AG04450 (cell line): ENCODE measurements at regions not wholly inside any gene's neighbourhood (a gene's known extent, or its start where the extent isn't known, plus 50 kb on each side); places are given as distances from the start of the nearest gene placed in this dataset.
A peak's percentile ranks its signal among the peaks of the same experiment; 100 is the strongest.

Source experiments
- CTCF ChIA-PET: fragments of 300-600, 350-600 bp; formaldehyde crosslinking; extraction: SDS; loops from one replicate; lab custom pipeline; 2022; ENCODE audit warnings: antibody characterized with exemption, inconsistent platforms; lab: Charles Lee
- POLR2A ChIA-PET: fragments of 350-600 bp; formaldehyde crosslinking; extraction: SDS; loops from one replicate; lab custom pipeline; 2021; ENCODE audit warnings: antibody characterized with exemption, inconsistent platforms; lab: Yijun Ruan, JAX
- DNase-seq: peaks from one replicate; pipeline ENCODE4 v3.0.0-alpha.2; 2011; ENCODE audit warnings: low read depth, low spot score
- H3K27ac ChIP-seq: one replicate; pipeline ENCODE4 v1.5.1; 2012; ENCODE audit warnings: low read depth, low read length, control low read depth
- H3K27me3 ChIP-seq: one replicate; pipeline ENCODE4 v1.6.0; 2012; ENCODE audit warnings: low read length; ENCODE audit not compliant: control insufficient read depth, insufficient read depth
- H3K4me3 ChIP-seq: 2 replicates; pipeline ENCODE4 v1.5.1; 2011; ENCODE audit warnings: mild to moderate bottlenecking, low read depth, low read length, control low read depth
- H3K9me3 ChIP-seq: 2 replicates; pipeline ENCODE4 v1.5.1; 2012; ENCODE audit warnings: low read length; ENCODE audit not compliant: control insufficient read depth, insufficient read depth
- TF ChIP-seq, protein P1 (sequence below): IDR thresholded peaks from 2 replicates; pipeline ENCODE4 v1.5.1; 2011; ENCODE audit warnings: low read depth, low read length, control low read depth, inconsistent platforms

DNA sequence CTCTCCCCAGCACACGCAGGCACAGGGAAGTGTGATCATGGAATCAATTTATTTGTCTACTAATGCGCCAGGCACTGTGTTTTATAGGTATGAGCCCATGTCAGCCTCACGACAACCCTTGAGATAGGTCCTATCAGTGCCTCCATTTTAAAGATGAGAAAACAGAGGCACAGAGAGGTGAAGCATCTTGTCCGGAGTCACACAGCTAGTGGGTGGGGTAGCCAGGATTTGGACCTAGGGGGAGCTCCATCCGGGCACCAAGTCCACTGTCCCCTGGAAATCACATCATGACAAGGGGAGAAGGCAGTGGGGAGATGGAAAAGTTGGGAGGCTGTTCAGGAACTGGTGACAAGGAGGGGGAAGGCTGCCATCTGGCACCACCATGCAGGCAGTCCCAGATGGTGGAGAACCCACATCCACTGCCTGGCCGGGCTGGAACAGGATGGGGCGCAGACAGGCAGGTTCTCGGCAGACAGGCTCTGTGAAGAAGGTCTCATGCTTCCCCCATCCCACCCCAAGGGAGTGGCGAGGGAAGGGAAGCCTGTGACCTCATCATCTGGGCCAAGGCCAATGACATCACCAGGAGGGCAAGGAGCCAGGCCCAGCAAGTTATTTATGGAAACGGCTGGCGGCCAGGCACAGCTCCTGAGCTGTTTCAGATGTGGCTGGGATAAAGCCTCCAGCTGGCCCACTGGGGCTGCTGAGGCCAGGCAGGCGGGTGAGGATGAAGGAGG is 126.0 kb upstream of the SDK2 start:
- Histone ChIP-seq H3K4me3 (no peak overlapping the region), H3K9me3 (no peaks in the 10 kb centered on the region; the same call in 1 of the 2 replicates), H3K27ac (no peak overlapping the region), H3K27me3 (no peaks in the 10 kb centered on the region)
- peak; percentile 32 for DNase-seq
- ChIA-PET CTCF (no interaction called here), POLR2A (no interaction called here)
- TF ChIP-seq, protein P1, sequence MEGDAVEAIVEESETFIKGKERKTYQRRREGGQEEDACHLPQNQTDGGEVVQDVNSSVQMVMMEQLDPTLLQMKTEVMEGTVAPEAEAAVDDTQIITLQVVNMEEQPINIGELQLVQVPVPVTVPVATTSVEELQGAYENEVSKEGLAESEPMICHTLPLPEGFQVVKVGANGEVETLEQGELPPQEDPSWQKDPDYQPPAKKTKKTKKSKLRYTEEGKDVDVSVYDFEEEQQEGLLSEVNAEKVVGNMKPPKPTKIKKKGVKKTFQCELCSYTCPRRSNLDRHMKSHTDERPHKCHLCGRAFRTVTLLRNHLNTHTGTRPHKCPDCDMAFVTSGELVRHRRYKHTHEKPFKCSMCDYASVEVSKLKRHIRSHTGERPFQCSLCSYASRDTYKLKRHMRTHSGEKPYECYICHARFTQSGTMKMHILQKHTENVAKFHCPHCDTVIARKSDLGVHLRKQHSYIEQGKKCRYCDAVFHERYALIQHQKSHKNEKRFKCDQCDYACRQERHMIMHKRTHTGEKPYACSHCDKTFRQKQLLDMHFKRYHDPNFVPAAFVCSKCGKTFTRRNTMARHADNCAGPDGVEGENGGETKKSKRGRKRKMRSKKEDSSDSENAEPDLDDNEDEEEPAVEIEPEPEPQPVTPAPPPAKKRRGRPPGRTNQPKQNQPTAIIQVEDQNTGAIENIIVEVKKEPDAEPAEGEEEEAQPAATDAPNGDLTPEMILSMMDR: no peak

DNA sequence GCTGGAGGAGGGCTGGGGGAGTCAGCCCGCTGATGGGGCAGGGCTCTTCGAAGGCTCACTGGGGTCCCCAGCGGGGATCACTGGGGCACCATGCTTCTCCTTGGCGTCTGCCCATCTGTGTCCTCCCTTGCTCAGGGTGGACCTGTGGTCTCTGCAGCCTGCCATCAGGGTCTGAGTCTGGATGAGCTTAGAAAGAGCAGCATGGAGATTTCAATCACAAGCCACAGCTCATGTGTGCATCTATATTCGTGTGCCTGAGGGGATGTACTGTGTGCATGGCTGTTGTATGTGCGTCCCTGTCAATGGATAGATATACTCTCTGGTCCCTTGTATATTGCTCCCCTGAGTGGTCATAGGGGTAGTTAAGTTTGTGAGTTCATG is 126.6 kb upstream of the SDK2 start:
- Histone ChIP-seq H3K4me3 (no peak overlapping the region), H3K27ac (no peak overlapping the region), H3K9me3 (no peaks in the 10 kb centered on the region; the same call in 1 of the 2 replicates), H3K27me3 (no peaks in the 10 kb centered on the region)
- POLR2A ChIA-PET: no interaction called here
- no peak for DNase-seq
- TF ChIP-seq, protein P1: no peak
- CTCF ChIA-PET: no interaction called here

GRCh38 chr17:73772107-73772705 is 128.0 kb upstream of the SDK2 start:
- no peak overlapping the region for H3K4me3 ChIP-seq
- CTCF ChIA-PET: no interaction called here
- H3K27ac ChIP-seq: no peak overlapping the region
- POLR2A ChIA-PET: no interaction called here
- no peaks in the 10 kb centered on the region; the same call in 1 of the 2 replicates for H3K9me3 ChIP-seq
- no peaks in the 10 kb centered on the region for H3K27me3 ChIP-seq
- TF ChIP-seq, protein P1: no peak
- no peak for DNase-seq

DNA sequence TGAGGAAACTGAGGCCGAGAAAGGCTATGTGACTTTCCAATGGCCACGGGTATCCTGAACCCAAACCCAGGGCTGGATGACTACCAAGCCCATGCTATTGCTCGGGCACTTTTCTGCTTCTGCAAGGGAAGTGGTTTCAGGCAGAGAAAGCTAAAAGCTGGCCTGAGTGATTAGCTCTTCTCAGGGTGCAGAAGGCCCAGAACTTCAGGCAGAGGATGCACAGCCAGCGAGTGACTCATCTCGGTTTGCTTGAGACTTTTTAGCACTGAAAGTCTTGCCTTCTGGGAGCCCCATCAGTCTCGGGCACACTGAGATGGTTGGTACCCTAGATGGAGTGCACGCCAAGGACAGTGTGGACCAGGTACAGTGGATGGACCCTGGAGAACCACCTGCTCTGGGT is 129.5 kb upstream of the SDK2 start:
- no peak for DNase-seq
- Histone ChIP-seq H3K4me3 (no peak overlapping the region), H3K9me3 (no peaks in the 10 kb centered on the region; the same call in 1 of the 2 replicates), H3K27me3 (no peaks in the 10 kb centered on the region), H3K27ac (no peak overlapping the region)
- ChIA-PET CTCF (no interaction called here), POLR2A (no interaction called here)
- TF ChIP-seq, protein P1: no peak

- TF ChIP-seq, protein P1: no peak
- Histone ChIP-seq H3K9me3 (no peaks in the 10 kb centered on the region; the same call in 1 of the 2 replicates), H3K27me3 (no peaks in the 10 kb centered on the region), H3K4me3 (no peak overlapping the region), H3K27ac (no peak overlapping the region)
- POLR2A ChIA-PET: no interaction called here
- CTCF ChIA-PET: no interaction called here
- no peak for DNase-seq
These were observed 130.6 kb upstream of the SDK2 start for GRCh38 chr17:73774852-73775251.
